Astrocyte (in vitro differentiated cells and primary cell): ENCODE measurements at regions not wholly inside any gene's neighbourhood (a gene's known extent, or its start where the extent isn't known, plus 50 kb on each side); places are given as distances from the start of the nearest gene placed in this dataset.

Source experiments
- DNase-seq: peaks from one replicate; pipeline ENCODE4 v3.0.0-alpha.2; 2010; ENCODE audit warnings: low read depth
- FAIRE-seq: peaks from 2 replicates; lab custom pipeline; 2011; peaks lifted over from hg19 to GRCh38; lab: Jason Lieb, UNC
- H2AFZ ChIP-seq: 2 replicates; pipeline ENCODE4 v1.6.0; 2012; ENCODE audit warnings: low read depth, low read length, inconsistent platforms
- H3K27ac ChIP-seq: 2 replicates; pipeline ENCODE4 v1.5.1; 2011; ENCODE audit warnings: low read depth, low read length, inconsistent platforms
- H3K27me3 ChIP-seq: 2 replicates; pipeline ENCODE4 v1.6.0; 2011; ENCODE audit warnings: low read length, inconsistent platforms; ENCODE audit not compliant: insufficient read depth
- H3K36me3 ChIP-seq: 2 replicates; pipeline ENCODE4 v1.5.1; 2011; ENCODE audit warnings: low read length, inconsistent platforms; ENCODE audit not compliant: insufficient read depth
- H3K4me1 ChIP-seq: 2 replicates; pipeline ENCODE4 v1.5.1; 2011; ENCODE audit warnings: low read length, inconsistent platforms; ENCODE audit not compliant: insufficient read depth
- H3K4me2 ChIP-seq: 2 replicates; pipeline ENCODE4 v1.6.0; 2012; ENCODE audit warnings: low read length, inconsistent platforms
- H3K4me3 ChIP-seq: 2 replicates; pipeline ENCODE4 v1.5.1; 2011; ENCODE audit warnings: low read depth, mild to moderate bottlenecking, low read length, inconsistent platforms; ENCODE audit not compliant: insufficient read depth
- H3K79me2 ChIP-seq: 2 replicates; pipeline ENCODE4 v1.6.0; 2012; ENCODE audit warnings: mild to moderate bottlenecking, low read length, inconsistent platforms; ENCODE audit not compliant: insufficient read depth
- H3K9ac ChIP-seq: 2 replicates; pipeline ENCODE4 v1.6.0; 2012; ENCODE audit warnings: mild to moderate bottlenecking, low read length, inconsistent platforms
- H3K9me3 ChIP-seq: 2 replicates; pipeline ENCODE4 v1.5.1; 2012; ENCODE audit warnings: low read depth, mild to moderate bottlenecking, low read length, inconsistent platforms; ENCODE audit not compliant: insufficient read depth
- H4K20me1 ChIP-seq: 2 replicates; pipeline ENCODE4 v1.6.0; 2012; ENCODE audit warnings: low read length, inconsistent platforms; ENCODE audit not compliant: insufficient read depth
- H3K27ac Mint-ChIP-seq: one replicate; pipeline ENCODE4 v1.8.0; 2021; ENCODE audit warnings: mild to moderate bottlenecking, mixed read lengths; ENCODE audit not compliant: unreplicated experiment
- H3K27me3 Mint-ChIP-seq: one replicate; pipeline ENCODE4 v1.8.0; 2021; ENCODE audit warnings: low read depth, mixed read lengths; ENCODE audit not compliant: unreplicated experiment
- H3K36me3 Mint-ChIP-seq: one replicate; pipeline ENCODE4 v1.8.0; 2021; ENCODE audit warnings: low read depth, mixed read lengths; ENCODE audit not compliant: unreplicated experiment
- H3K4me1 Mint-ChIP-seq: one replicate; pipeline ENCODE4 v1.8.0; 2021; ENCODE audit warnings: low read depth, mixed read lengths; ENCODE audit not compliant: unreplicated experiment
- H3K4me3 Mint-ChIP-seq: one replicate; pipeline ENCODE4 v1.8.0; 2021; ENCODE audit warnings: mild to moderate bottlenecking, moderate library complexity, mixed read lengths; ENCODE audit not compliant: unreplicated experiment
- H3K9me3 Mint-ChIP-seq: one replicate; pipeline ENCODE4 v1.8.0; 2021; ENCODE audit warnings: mild to moderate bottlenecking, mixed read lengths; ENCODE audit not compliant: unreplicated experiment
- CTCF ChIP-seq: IDR thresholded peaks from 2 replicates; pipeline ENCODE4 v1.5.1; 2011; ENCODE audit warnings: low read depth, mild to moderate bottlenecking, inconsistent platforms, low read length, moderate library complexity; ENCODE audit not compliant: insufficient read depth
- EZH2 ChIP-seq: IDR thresholded peaks from 2 replicates; pipeline ENCODE4 v1.6.1; 2012; ENCODE audit warnings: mild to moderate bottlenecking, low read length, inconsistent platforms; ENCODE audit not compliant: insufficient read depth

GRCh38 chr20:4490606-4491280, 195.5 kb upstream of the PRNP start:
- H3K9me3 ChIP-seq: no peaks in the 10 kb centered on the region
- TF ChIP-seq CTCF: no peak
- no peak for TF ChIP-seq EZH2
- peaks cover 6% of the 10 kb centered on the region for H3K4me1 ChIP-seq
- no peak overlapping the region for H3K4me3 ChIP-seq
- no peak overlapping the region for H3K4me2 ChIP-seq
- no peak overlapping the region for H3K4me3 Mint-ChIP-seq
- no peaks in the 10 kb centered on the region for H3K36me3 ChIP-seq
- H3K4me1 Mint-ChIP-seq: peaks cover 9% of the 10 kb centered on the region
- H3K27me3 ChIP-seq: no peaks in the 10 kb centered on the region
- H3K27ac ChIP-seq: no peak overlapping the region
- H3K79me2 ChIP-seq: no peaks in the 10 kb centered on the region
- no peak for DNase-seq
- no peak overlapping the region for H3K27ac Mint-ChIP-seq
- FAIRE-seq: no peak
- H2AFZ ChIP-seq: no peak overlapping the region
- H4K20me1 ChIP-seq: no peaks in the 10 kb centered on the region
- H3K27me3 Mint-ChIP-seq: peaks cover 7% of the 10 kb centered on the region
- H3K36me3 Mint-ChIP-seq: no peaks in the 10 kb centered on the region
- no peak overlapping the region for H3K9ac ChIP-seq
- H3K9me3 Mint-ChIP-seq: no peaks in the 10 kb centered on the region

GRCh38 chr20:4490045-4490444, 196.2 kb upstream of the PRNP start:
- no peak overlapping the region for H3K9ac ChIP-seq
- H3K36me3 Mint-ChIP-seq: no peaks in the 10 kb centered on the region
- no peaks in the 10 kb centered on the region for H3K36me3 ChIP-seq
- FAIRE-seq (no peak), DNase-seq (no peak)
- no peak overlapping the region for H3K27ac ChIP-seq
- peaks cover 9% of the 10 kb centered on the region for H3K4me1 Mint-ChIP-seq
- H3K27me3 Mint-ChIP-seq: peaks cover 7% of the 10 kb centered on the region
- no peak overlapping the region for H3K4me3 Mint-ChIP-seq
- no peak overlapping the region for H2AFZ ChIP-seq
- no peak overlapping the region for H3K4me2 ChIP-seq
- no peak for TF ChIP-seq EZH2
- no peak for TF ChIP-seq CTCF
- H3K4me3 ChIP-seq: no peak overlapping the region
- no peaks in the 10 kb centered on the region for H3K9me3 ChIP-seq
- peaks cover 6% of the 10 kb centered on the region for H3K4me1 ChIP-seq
- H3K79me2 ChIP-seq: no peaks in the 10 kb centered on the region
- no peaks in the 10 kb centered on the region for H3K27me3 ChIP-seq
- H4K20me1 ChIP-seq: no peaks in the 10 kb centered on the region
- no peak overlapping the region for H3K27ac Mint-ChIP-seq
- H3K9me3 Mint-ChIP-seq: no peaks in the 10 kb centered on the region

- no peak overlapping the region for H3K27ac Mint-ChIP-seq
- peaks cover 6% of the 10 kb centered on the region for H3K4me1 ChIP-seq
- no peak overlapping the region for H3K4me2 ChIP-seq
These were observed 197.6 kb upstream of the PRNP start for GRCh38 chr20:4488407-4489339.

More at GRCh38 chr20:4488407-4489339, 197.6 kb upstream of the PRNP start:
- Mint-ChIP-seq H3K36me3 (no peaks in the 10 kb centered on the region), H3K4me1 (peaks cover 10% of the 10 kb centered on the region), H3K27me3 (peaks cover 7% of the 10 kb centered on the region), H3K9me3 (no peaks in the 10 kb centered on the region), H3K4me3 (no peak overlapping the region)
- Histone ChIP-seq H3K9me3 (no peaks in the 10 kb centered on the region), H3K27ac (no peak overlapping the region), H2AFZ (peak overlapping the region; percentile 29), H3K27me3 (no peaks in the 10 kb centered on the region), H3K36me3 (no peaks in the 10 kb centered on the region), H4K20me1 (no peaks in the 10 kb centered on the region), H3K4me3 (no peak overlapping the region), H3K79me2 (no peaks in the 10 kb centered on the region), H3K9ac (no peak overlapping the region)
- DNase-seq (peak; percentile 67), FAIRE-seq (peak; percentile 67)
- no peak for TF ChIP-seq EZH2
- no peak for TF ChIP-seq CTCF
